ENCODE measurements at regions not wholly inside any gene's neighbourhood (a gene's known extent, or its start where the extent isn't known, plus 50 kb on each side); places are given as distances from the start of the nearest gene placed in this dataset.

GRCh38 chr16:85425074-85425662, 188.0 kb upstream of the GSE1 start:
- in situ Hi-C loops (cut with MboI; ENCODE audit: low sequenced_read_pairs) = no loop called here
- TF ChIP-seq MXI1 (IDR thresholded peaks at IDR 0.05; ENCODE audit: borderline replicate concordance, low read depth, low read length) = no peak
- no peak for TF ChIP-seq NFE2L2 (IDR thresholded peaks at IDR 0.05; ENCODE audit: low read depth, low read length)
- no peak for TF ChIP-seq MAZ (IDR thresholded peaks at IDR 0.05; ENCODE audit: borderline replicate concordance, low read depth, low read length)
- TF ChIP-seq, protein P1, sequence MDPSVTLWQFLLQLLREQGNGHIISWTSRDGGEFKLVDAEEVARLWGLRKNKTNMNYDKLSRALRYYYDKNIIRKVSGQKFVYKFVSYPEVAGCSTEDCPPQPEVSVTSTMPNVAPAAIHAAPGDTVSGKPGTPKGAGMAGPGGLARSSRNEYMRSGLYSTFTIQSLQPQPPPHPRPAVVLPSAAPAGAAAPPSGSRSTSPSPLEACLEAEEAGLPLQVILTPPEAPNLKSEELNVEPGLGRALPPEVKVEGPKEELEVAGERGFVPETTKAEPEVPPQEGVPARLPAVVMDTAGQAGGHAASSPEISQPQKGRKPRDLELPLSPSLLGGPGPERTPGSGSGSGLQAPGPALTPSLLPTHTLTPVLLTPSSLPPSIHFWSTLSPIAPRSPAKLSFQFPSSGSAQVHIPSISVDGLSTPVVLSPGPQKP (IDR thresholded peaks at IDR 0.05; ENCODE audit: borderline replicate concordance, low read depth, low read length) = no peak
- TF ChIP-seq CTCF (conservative IDR thresholded peaks at IDR 0.05; ENCODE audit: low read depth, low read length) = no peak
- no peak for TF ChIP-seq CHD1 (IDR thresholded peaks at IDR 0.05; ENCODE audit: low read depth, low read length)
- TF ChIP-seq FOS (IDR thresholded peaks at IDR 0.05; ENCODE audit: low read depth, low read length) = no peak
- TF ChIP-seq RAD21 (IDR thresholded peaks at IDR 0.05; ENCODE audit: low read length) = no peak
- TF ChIP-seq RCOR1 (IDR thresholded peaks at IDR 0.05; ENCODE audit: insufficient replicate concordance, low read length) = no peak
- TF ChIP-seq BHLHE40 (IDR thresholded peaks at IDR 0.05; ENCODE audit: low read depth, low read length) = no peak
- TF ChIP-seq MAFK (IDR thresholded peaks at IDR 0.05; ENCODE audit: low read depth, low read length) = no peak
- TF ChIP-seq USF2 (IDR thresholded peaks at IDR 0.05; ENCODE audit: low read depth, low read length) = no peak
- TF ChIP-seq CEBPB (IDR thresholded peaks at IDR 0.05; ENCODE audit: low read depth, low read length) = no peak
- no peak for TF ChIP-seq SMC3 (IDR thresholded peaks at IDR 0.05; ENCODE audit: low read depth, low read length)
- TF ChIP-seq RFX5 (IDR thresholded peaks at IDR 0.05; ENCODE audit: low read depth, low read length) = no peak
- TF ChIP-seq POLR2A (IDR thresholded peaks at IDR 0.05; ENCODE audit: low read depth, low read length) = no peak
- Histone ChIP-seq H2BK20ac (ENCODE audit: low read depth, low read length) (no peak overlapping the region), H3K79me1 (ENCODE audit: low read depth in 1 of 2, low read length in 2 of 2) (peaks cover 4 to 13% of the 10 kb centered on the region in 2 experiments), H2BK15ac (ENCODE audit: low read depth, low read length) (no peak overlapping the region), H4K5ac (ENCODE audit: low read depth, low read length) (no peak overlapping the region), H4K8ac (ENCODE audit: low read depth in 2 of 2, low read length in 2 of 2) (no peak overlapping the region), H2AFZ (replicated peaks; ENCODE audit: low read length, poor library complexity) (no peak overlapping the region), H2AK5ac (ENCODE audit: low read depth, low read length) (no peak overlapping the region), H3K18ac (ENCODE audit: low read depth, low read length) (no peak overlapping the region), H3K4me2 (ENCODE audit: low read depth, low read length) (no peak overlapping the region), H2BK120ac (ENCODE audit: low read depth, low read length) (no peak overlapping the region), H3K14ac (replicated peaks; ENCODE audit: low read depth, low read length) (no peak overlapping the region), H3K9me3 (ENCODE audit: control insufficient read depth, insufficient read depth, low read length) (no peaks in the 10 kb centered on the region), H3K4me3 (ENCODE audit: insufficient read depth, low read depth, low read length) (no peak overlapping the region), H3K56ac (ENCODE audit: extremely low read depth, insufficient read depth, low read length) (no peak overlapping the region), H3K23ac (ENCODE audit: low read depth, low read length) (no peak overlapping the region), H3K27ac (ENCODE audit: insufficient read depth, low read length) (no peak overlapping the region), H3K4ac (ENCODE audit: low read depth, low read length) (no peak overlapping the region), H2AK9ac (replicated peaks; ENCODE audit: low read depth, low read length, poor library complexity) (peak overlapping the region; percentile 70), H4K91ac (ENCODE audit: insufficient read depth, low read depth, low read length) (no peak overlapping the region), H4K20me1 (ENCODE audit: insufficient read depth, low read length) (peaks cover 53% of the 10 kb centered on the region), H3K9me1 (ENCODE audit: insufficient read depth, low read length) (0 out of 2 replicates have a peak, but pooled peaks cover 3% of the 10 kb centered on the region), H3K9ac (ENCODE audit: low read depth, low read length) (no peak overlapping the region), H3K27me3 (ENCODE audit: control insufficient read depth, insufficient read depth, low read length) (no peaks in the 10 kb centered on the region), H2BK5ac (ENCODE audit: low read depth, low read length, poor library complexity, severe bottlenecking) (no peak overlapping the region), H3K36me3 (ENCODE audit: control insufficient read depth, insufficient read depth, low read length) (peaks cover under 1% of the 10 kb centered on the region; the same call in 1 of the 2 replicates), H3K4me1 (ENCODE audit: control insufficient read depth, insufficient read depth, low read length) (no peaks in the 10 kb centered on the region)
- intact Hi-C loops (cut with micrococcal nuclease) = no loop called here
- no TSS peak for BruUV-seq (replicated peaks)
- dilution Hi-C loops (cut with HindIII; ENCODE audit: low sequenced_read_pairs, unreplicated experiment) = no loop called here
- ATAC-seq (ENCODE audit: low read depth) = no peak
- ChIA-PET CTCF (no interaction called here), POLR2A (ENCODE audit: unreplicated experiment) (no interaction called here)
- DNase-seq = no peak
- WGBS, 2 experiments (ENCODE audit: extremely low coverage in 2 of 2, insufficient read length in 1 of 2) = 71% methylated on average over 6 of the region's 17 CpGs; no CpG with 5 or more reads in 1 of the 2 experiments

All from IMR-90 (cell line).